HEK293 (cell line): ENCODE measurements at regions not wholly inside any gene's neighbourhood (a gene's known extent, or its start where the extent isn't known, plus 50 kb on each side); places are given as distances from the start of the nearest gene placed in this dataset.
A peak's percentile ranks its signal among the peaks of the same experiment; 100 is the strongest.

Source experiments
- CTCF ChIA-PET: fragments of 350-600 bp; formaldehyde crosslinking; extraction: SDS; loops from one replicate; lab custom pipeline; 2021; ENCODE audit warnings: antibody characterized with exemption; lab: Yijun Ruan, JAX
- POLR2A ChIA-PET: fragments of 300-600 bp; formaldehyde crosslinking; extraction: SDS; loops from one replicate; lab custom pipeline; 2020; ENCODE audit warnings: antibody characterized with exemption, inconsistent platforms; lab: Yijun Ruan, JAX
- H3K27ac ChIP-seq: fragments of 200-500 bp; sonication (Bioruptor generic); 2 replicates; pipeline ENCODE4 v1.5.1; 2014; ENCODE audit warnings: low read depth, low read length, control low read depth, inconsistent platforms; ENCODE audit errors: extremely low read depth
- H3K36me3 ChIP-seq, 2 experiments: fragments of 200-500 bp in 1 of 2; sonication (Bioruptor generic) in 1 of 2; 1 replicate in 1 of 2; 2 replicates in 1 of 2; pipeline ENCODE4 v1.5.1; 2014 to 2017; ENCODE audit warnings: inconsistent platforms in 2 of 2, low read length in 2 of 2; ENCODE audit not compliant: control insufficient read depth in 2 of 2, insufficient read depth in 1 of 2
- H3K4me1 ChIP-seq: fragments of 200-500 bp; sonication (Bioruptor generic); 2 replicates; pipeline ENCODE4 v1.5.1; 2014; ENCODE audit warnings: mild to moderate bottlenecking, low read length, inconsistent platforms; ENCODE audit not compliant: control insufficient read depth, insufficient read depth
- H3K4me3 ChIP-seq: 2 replicates; pipeline ENCODE4 v1.5.1; 2011; ENCODE audit warnings: low read depth, mild to moderate bottlenecking, control low read depth, low read length, moderate library complexity
- H3K9me3 ChIP-seq: fragments of 200-500 bp; sonication (Bioruptor generic); 2 replicates; pipeline ENCODE4 v1.5.1; 2014; ENCODE audit warnings: low read depth, low read length, inconsistent platforms; ENCODE audit not compliant: control insufficient read depth, insufficient read depth
- BCL11B ChIP-seq: fragments of 450-650 bp; formaldehyde crosslinking; IDR thresholded peaks from 2 replicates; pipeline ENCODE4 v1.5.1; 2016; ENCODE audit warnings: low read depth, missing biosample characterization, missing genetic modification characterization
- FEZF1 ChIP-seq: fragments of 450-650 bp; formaldehyde crosslinking; IDR thresholded peaks from 2 replicates; pipeline ENCODE4 v1.5.1; 2016; ENCODE audit warnings: missing biosample characterization, missing genetic modification characterization
- KLF8 ChIP-seq: fragments of 450-650 bp; formaldehyde crosslinking; IDR thresholded peaks from 2 replicates; pipeline ENCODE4 v1.5.1; 2016; ENCODE audit warnings: missing biosample characterization, missing genetic modification characterization
- OVOL3 ChIP-seq: fragments of 450-650 bp; formaldehyde crosslinking; IDR thresholded peaks from 2 replicates; pipeline ENCODE4 v1.5.1; 2016; ENCODE audit warnings: missing biosample characterization, missing genetic modification characterization
- PRDM1 ChIP-seq: fragments of 450-650 bp; formaldehyde crosslinking; IDR thresholded peaks from 2 replicates; pipeline ENCODE4; 2016; ENCODE audit warnings: missing biosample characterization, missing genetic modification characterization
- ZBTB17 ChIP-seq: fragments of 450-650 bp; formaldehyde crosslinking; IDR thresholded peaks from 2 replicates; pipeline ENCODE4 v1.5.1; 2016; ENCODE audit warnings: missing biosample characterization, missing genetic modification characterization
- ZNF112 ChIP-seq: fragments of 450-650 bp; formaldehyde crosslinking; IDR thresholded peaks from 2 replicates; pipeline ENCODE4 v1.5.0; 2017; ENCODE audit warnings: missing biosample characterization, missing genetic modification characterization
- ZNF140 ChIP-seq: fragments of 450-650 bp; formaldehyde crosslinking; IDR thresholded peaks from 2 replicates; pipeline ENCODE4 v1.5.1; 2016; ENCODE audit warnings: missing biosample characterization, missing genetic modification characterization
- ZNF148 ChIP-seq: fragments of 450-650 bp; formaldehyde crosslinking; IDR thresholded peaks from 2 replicates; pipeline ENCODE4 v1.5.0; 2017; ENCODE audit warnings: missing biosample characterization, missing genetic modification characterization, borderline replicate concordance
- ZNF169 ChIP-seq: fragments of 450-650 bp; formaldehyde crosslinking; IDR thresholded peaks from 2 replicates; pipeline ENCODE4 v1.5.1; 2016; ENCODE audit warnings: missing biosample characterization, missing genetic modification characterization
- ZNF2 ChIP-seq: fragments of 450-650 bp; formaldehyde crosslinking; IDR thresholded peaks from 2 replicates; pipeline ENCODE4 v1.5.1; 2016; ENCODE audit warnings: missing biosample characterization, missing genetic modification characterization
- ZNF26 ChIP-seq: fragments of 450-650 bp; formaldehyde crosslinking; IDR thresholded peaks from 2 replicates; pipeline ENCODE4 v1.5.1; 2016; ENCODE audit warnings: missing biosample characterization, missing genetic modification characterization
- ZNF311 ChIP-seq: fragments of 450-650 bp; formaldehyde crosslinking; IDR thresholded peaks from 2 replicates; pipeline ENCODE4 v1.5.1; 2017; ENCODE audit warnings: missing biosample characterization, missing genetic modification characterization, borderline replicate concordance
- ZNF335 ChIP-seq: fragments of 450-650 bp; formaldehyde crosslinking; conservative IDR thresholded peaks from 2 replicates; pipeline ENCODE4 v1.5.1; 2016; ENCODE audit warnings: missing biosample characterization, missing genetic modification characterization
- ZNF394 ChIP-seq: fragments of 450-650 bp; formaldehyde crosslinking; IDR thresholded peaks from 2 replicates; pipeline ENCODE4 v1.5.1; 2016; ENCODE audit warnings: missing biosample characterization, missing genetic modification characterization, mild to moderate bottlenecking, moderate library complexity, borderline replicate concordance
- ZNF433 ChIP-seq: fragments of 450-650 bp; formaldehyde crosslinking; IDR thresholded peaks from 2 replicates; pipeline ENCODE4 v1.5.1; 2016; ENCODE audit warnings: missing biosample characterization, missing genetic modification characterization, low read depth
- ZNF544 ChIP-seq: fragments of 450-650 bp; formaldehyde crosslinking; IDR thresholded peaks from 2 replicates; pipeline ENCODE4 v1.5.0; 2017; ENCODE audit warnings: missing biosample characterization, missing genetic modification characterization
- ZNF555 ChIP-seq: fragments of 450-650 bp; formaldehyde crosslinking; conservative IDR thresholded peaks from 2 replicates; pipeline ENCODE4 v1.5.1; 2017; ENCODE audit warnings: missing biosample characterization, mild to moderate bottlenecking, missing genetic modification characterization, inconsistent platforms
- ZNF654 ChIP-seq: fragments of 450-650 bp; formaldehyde crosslinking; IDR thresholded peaks from 2 replicates; pipeline ENCODE4 v1.5.1; 2016; ENCODE audit warnings: low read depth, missing biosample characterization, missing genetic modification characterization
- ZNF830 ChIP-seq: fragments of 450-650 bp; IDR thresholded peaks from 2 replicates; pipeline ENCODE4 v1.5.0; 2018; ENCODE audit warnings: missing biosample characterization, missing genetic modification characterization, low read depth, mild to moderate bottlenecking, moderate library complexity
- ZSCAN5A ChIP-seq: fragments of 450-650 bp; formaldehyde crosslinking; IDR thresholded peaks from 2 replicates; pipeline ENCODE4 v1.5.1; 2016; ENCODE audit warnings: missing biosample characterization, missing genetic modification characterization

GRCh38 chr10:33507662-33508425 lies 173.4 kb upstream of the NRP1 start:
- Histone ChIP-seq H3K9me3 (no peaks in the 10 kb centered on the region), H3K4me1 (peaks cover 15% of the 10 kb centered on the region; the same call in 1 of the 2 replicates), H3K36me3 (no peaks in the 10 kb centered on the region), H3K4me3 (no peak overlapping the region), H3K27ac (no peak overlapping the region)
- TF ChIP-seq ZNF394 (peak; percentile 68), ZNF140 (no peak), PRDM1 (peak; percentile 53; the same call in 1 of the 2 replicates), ZNF169 (tag by site-specific recombination) (no peak), ZBTB17 (tag by site-specific recombination) (no peak)
- ChIA-PET CTCF (interaction anchor here (0.7 kb wide), 1 partner anchor 108 kb away, joined by 3 read pairs; no protein-coding TSS in a partner anchor), POLR2A (no interaction called here)

- H3K9me3 ChIP-seq, result no peaks in the 10 kb centered on the region
- H3K27ac ChIP-seq, result no peak overlapping the region
- H3K36me3 ChIP-seq, result no peaks in the 10 kb centered on the region
- H3K4me3 ChIP-seq, result no peak overlapping the region
- peaks cover 15% of the 10 kb centered on the region; the same call in 1 of the 2 replicates for H3K4me1 ChIP-seq
- CTCF ChIA-PET, result interaction anchor here (0.8 to 1.2 kb wide), 2 partner anchors 11 to 391 kb away, joined by 3 to 4 read pairs; no protein-coding TSS in a partner anchor
- no peak for TF ChIP-seq ZNF26 (tag by site-specific recombination)
- no peak for TF ChIP-seq OVOL3 (tag by site-specific recombination)
- no peak for TF ChIP-seq ZNF335 (tag by site-specific recombination)
- TF ChIP-seq ZNF654 (tag by site-specific recombination), result no peak
- TF ChIP-seq ZNF148 (tag by site-specific recombination), result no peak
- no peak for TF ChIP-seq ZSCAN5A
- TF ChIP-seq ZNF433 (tag by site-specific recombination), result no peak
- TF ChIP-seq ZNF2 (tag by site-specific recombination), result no peak
- TF ChIP-seq FEZF1 (tag by site-specific recombination), result no peak
- no peak for TF ChIP-seq BCL11B
- no peak for TF ChIP-seq ZNF830 (tag by site-specific recombination)
- no peak for TF ChIP-seq ZNF555
- no peak for TF ChIP-seq ZNF544
- TF ChIP-seq ZNF112 (tag by site-specific recombination), result no peak
- TF ChIP-seq KLF8 (tag by site-specific recombination), result no peak
- no peak for TF ChIP-seq ZNF311 (tag by site-specific recombination)
- POLR2A ChIA-PET, result interaction anchor here (0.9 kb wide), 1 partner anchor 172 kb away, joined by 11 read pairs; the partner anchor contains the start of gene NRP1
Observed at GRCh38 chr10:33506838-33507661, 172.6 kb upstream of the NRP1 start.
